ENCODE measurements at regions not wholly inside any gene's neighbourhood (a gene's known extent, or its start where the extent isn't known, plus 50 kb on each side); places are given as distances from the start of the nearest gene placed in this dataset.

DNA sequence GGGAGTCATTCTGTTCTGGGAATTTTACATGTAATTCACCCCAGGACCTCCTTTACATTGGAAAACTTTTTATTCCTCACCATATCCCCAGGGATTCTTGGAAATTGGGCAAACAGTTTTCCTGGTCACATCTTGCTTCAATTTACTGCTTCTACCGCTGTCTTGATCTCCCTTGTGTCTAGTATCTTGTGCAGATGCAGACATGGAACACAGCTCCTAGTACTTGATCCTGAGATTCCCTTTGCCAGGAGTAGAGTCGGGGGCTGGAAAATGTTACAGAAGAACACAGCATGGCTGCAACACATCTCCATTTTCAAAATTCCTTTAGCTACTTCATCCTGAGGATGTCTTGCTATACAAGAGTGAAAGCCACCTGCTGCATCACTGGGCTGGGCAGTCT lies 472.8 kb downstream of the PLCL1 start:
- TF ChIP-seq, protein P1, sequence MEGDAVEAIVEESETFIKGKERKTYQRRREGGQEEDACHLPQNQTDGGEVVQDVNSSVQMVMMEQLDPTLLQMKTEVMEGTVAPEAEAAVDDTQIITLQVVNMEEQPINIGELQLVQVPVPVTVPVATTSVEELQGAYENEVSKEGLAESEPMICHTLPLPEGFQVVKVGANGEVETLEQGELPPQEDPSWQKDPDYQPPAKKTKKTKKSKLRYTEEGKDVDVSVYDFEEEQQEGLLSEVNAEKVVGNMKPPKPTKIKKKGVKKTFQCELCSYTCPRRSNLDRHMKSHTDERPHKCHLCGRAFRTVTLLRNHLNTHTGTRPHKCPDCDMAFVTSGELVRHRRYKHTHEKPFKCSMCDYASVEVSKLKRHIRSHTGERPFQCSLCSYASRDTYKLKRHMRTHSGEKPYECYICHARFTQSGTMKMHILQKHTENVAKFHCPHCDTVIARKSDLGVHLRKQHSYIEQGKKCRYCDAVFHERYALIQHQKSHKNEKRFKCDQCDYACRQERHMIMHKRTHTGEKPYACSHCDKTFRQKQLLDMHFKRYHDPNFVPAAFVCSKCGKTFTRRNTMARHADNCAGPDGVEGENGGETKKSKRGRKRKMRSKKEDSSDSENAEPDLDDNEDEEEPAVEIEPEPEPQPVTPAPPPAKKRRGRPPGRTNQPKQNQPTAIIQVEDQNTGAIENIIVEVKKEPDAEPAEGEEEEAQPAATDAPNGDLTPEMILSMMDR (IDR thresholded peaks at IDR 0.05; ENCODE audit: low read depth, low read length): no peak
- TF ChIP-seq EZH2phosphoT487 (IDR thresholded peaks at IDR 0.05; ENCODE audit: low read depth): no peak

Data from OCI-LY3 (cell line).